Body of pancreas (tissue), 4 donors: ENCODE measurements at regions not wholly inside any gene's neighbourhood (a gene's known extent, or its start where the extent isn't known, plus 50 kb on each side); places are given as distances from the start of the nearest gene placed in this dataset.

Experiments used
- ATAC-seq: fragments of 150-250 bp; one replicate; pipeline ENCODE4 v1.9.1; 2016
- DNase-seq, 4 donors: peaks; one replicate each; pipeline ENCODE4 v3.0.0-alpha.2; 2019
- H3K27ac ChIP-seq, 4 donors: fragments of 200-600 bp; sonication (generic); 1 replicate in 3 of 4; 2 replicates in 1 of 4; pipeline versions ENCODE4 v1.5.1 to v1.6.1; 2016 to 2019; ENCODE audit warnings: mild to moderate bottlenecking in 1 of 4, mixed read lengths in 1 of 4, moderate library complexity in 1 of 4
- H3K27me3 ChIP-seq, 2 donors: fragments of 200-600 bp; sonication (generic); one replicate each; pipeline ENCODE4 v1.6.0; 2016; ENCODE audit warnings: mild to moderate bottlenecking in 1 of 2
- H3K36me3 ChIP-seq, 2 donors: fragments of 200-600 bp; sonication (generic); replicated peaks in 1 of 2; 2 replicates each; pipeline ENCODE4 v1.5.1; 2016; ENCODE audit warnings: low read depth in 2 of 2; ENCODE audit not compliant: insufficient read depth in 1 of 2
- H3K4me1 ChIP-seq: fragments of 200-600 bp; sonication (generic); one replicate; pipeline ENCODE4 v1.6.0; 2016
- H3K4me3 ChIP-seq, 2 donors: fragments of 200-600 bp; sonication (generic); 1 replicate in 1 of 2; 2 replicates in 1 of 2; pipeline ENCODE4 v1.5.1; 2016 to 2019
- H3K9me3 ChIP-seq, 3 donors: fragments of 200-600 bp; sonication (generic); 1 replicate in 2 of 3; 2 replicates in 1 of 3; pipeline ENCODE4 v1.5.1; 2016
- POLR2A ChIP-seq, 3 donors: fragments of 450-650 bp; IDR thresholded peaks; one replicate each; pipeline ENCODE4 v1.6.1; 2016; ENCODE audit warnings: antibody characterized with exemption in 3 of 3, mild to moderate bottlenecking in 2 of 3
- WGBS, 2 donors: methylation state at CpG; one replicate each; pipeline ENCODE4 v1.1.5; 2017; 5-methylcytosine and 5-hydroxymethylcytosine counted together
- intact Hi-C: fragments of 100-400 bp; cut with DNase I; formaldehyde crosslinking; loops from one replicate; pipeline ENCODE4 v1.15.1; 2023
- TF ChIP-seq, protein P1 (sequence below), 7 experiments: fragments of 450-650 bp in 4 of 7; fragments of 200-600 bp in 3 of 7; sonication (generic) in 3 of 7; IDR thresholded peaks; one replicate each; pipeline ENCODE4 v1.5.1; 2016 to 2019; ENCODE audit warnings: antibody characterized with exemption in 7 of 7

DNA sequence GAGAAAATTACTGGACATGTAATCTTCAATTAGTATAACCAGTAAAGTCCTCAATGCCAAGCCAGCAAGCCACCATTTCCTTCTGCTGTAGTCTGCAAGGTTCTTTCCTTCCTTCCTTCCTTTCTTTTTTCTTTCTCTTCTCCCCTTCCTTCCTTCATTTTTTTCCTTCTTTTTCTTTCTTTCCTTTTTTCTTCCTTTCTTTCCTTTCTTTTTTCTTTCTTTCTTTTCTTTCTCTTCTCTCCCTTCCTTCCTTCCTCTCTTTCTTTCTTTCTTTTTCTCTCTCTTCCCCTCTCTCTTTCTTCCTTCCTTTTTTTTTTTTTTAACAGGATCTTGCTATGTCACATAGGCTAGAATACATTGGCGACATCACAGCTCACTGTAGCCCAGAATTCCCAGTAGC, 369.8 kb downstream of the SEMA3D start:
- no peaks in the 10 kb centered on the region for H3K36me3 ChIP-seq
- no peak for ATAC-seq
- H3K27me3 ChIP-seq: no peaks in the 10 kb centered on the region
- WGBS, 2 donors: 61 to 87% methylated on average over 1 of the region's 1 CpG
- H3K9me3 ChIP-seq: no peaks in the 10 kb centered on the region
- H3K4me1 ChIP-seq: no peaks in the 10 kb centered on the region
- DNase-seq: no peak
- intact Hi-C loops: no loop called here
- H3K4me3 ChIP-seq: no peak overlapping the region
- TF ChIP-seq, protein P1, sequence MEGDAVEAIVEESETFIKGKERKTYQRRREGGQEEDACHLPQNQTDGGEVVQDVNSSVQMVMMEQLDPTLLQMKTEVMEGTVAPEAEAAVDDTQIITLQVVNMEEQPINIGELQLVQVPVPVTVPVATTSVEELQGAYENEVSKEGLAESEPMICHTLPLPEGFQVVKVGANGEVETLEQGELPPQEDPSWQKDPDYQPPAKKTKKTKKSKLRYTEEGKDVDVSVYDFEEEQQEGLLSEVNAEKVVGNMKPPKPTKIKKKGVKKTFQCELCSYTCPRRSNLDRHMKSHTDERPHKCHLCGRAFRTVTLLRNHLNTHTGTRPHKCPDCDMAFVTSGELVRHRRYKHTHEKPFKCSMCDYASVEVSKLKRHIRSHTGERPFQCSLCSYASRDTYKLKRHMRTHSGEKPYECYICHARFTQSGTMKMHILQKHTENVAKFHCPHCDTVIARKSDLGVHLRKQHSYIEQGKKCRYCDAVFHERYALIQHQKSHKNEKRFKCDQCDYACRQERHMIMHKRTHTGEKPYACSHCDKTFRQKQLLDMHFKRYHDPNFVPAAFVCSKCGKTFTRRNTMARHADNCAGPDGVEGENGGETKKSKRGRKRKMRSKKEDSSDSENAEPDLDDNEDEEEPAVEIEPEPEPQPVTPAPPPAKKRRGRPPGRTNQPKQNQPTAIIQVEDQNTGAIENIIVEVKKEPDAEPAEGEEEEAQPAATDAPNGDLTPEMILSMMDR (IDR thresholded peaks at IDR 0.05): no peak
- TF ChIP-seq POLR2A (IDR thresholded peaks at IDR 0.05): no peak
- H3K27ac ChIP-seq: no peak overlapping the region

DNA sequence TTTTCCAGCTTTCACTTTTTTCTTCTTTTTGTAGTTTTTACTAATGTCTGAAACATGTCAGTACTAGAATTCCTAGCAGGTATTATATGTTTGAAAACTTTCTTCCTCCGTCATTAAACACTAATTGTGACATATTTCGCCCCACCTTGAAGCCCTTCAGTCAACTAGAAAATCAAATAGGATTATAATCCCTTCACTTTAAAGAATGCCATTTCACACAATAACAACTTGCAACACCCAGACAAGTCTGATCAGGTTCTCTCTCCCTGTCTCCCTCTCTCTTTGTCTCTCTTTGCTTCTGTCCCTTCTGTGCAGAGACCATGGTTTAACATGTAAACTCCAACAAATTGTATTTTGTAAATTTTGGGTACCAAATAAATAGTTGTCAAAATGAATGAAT, 373.5 kb downstream of the SEMA3D start:
- intact Hi-C loops: no loop called here
- Histone ChIP-seq H3K9me3 (no peaks in the 10 kb centered on the region), H3K27me3 (no peaks in the 10 kb centered on the region), H3K4me1 (no peaks in the 10 kb centered on the region), H3K36me3 (no peaks in the 10 kb centered on the region), H3K4me3 (no peak overlapping the region), H3K27ac (no peak overlapping the region)
- ATAC-seq: no peak
- DNase-seq: no peak
- TF ChIP-seq POLR2A (IDR thresholded peaks at IDR 0.05): no peak
- TF ChIP-seq, protein P1 (IDR thresholded peaks at IDR 0.05): no peak
- 40 to 79% methylated on average over 2 of the region's 2 CpGs for WGBS, 2 donors

DNA sequence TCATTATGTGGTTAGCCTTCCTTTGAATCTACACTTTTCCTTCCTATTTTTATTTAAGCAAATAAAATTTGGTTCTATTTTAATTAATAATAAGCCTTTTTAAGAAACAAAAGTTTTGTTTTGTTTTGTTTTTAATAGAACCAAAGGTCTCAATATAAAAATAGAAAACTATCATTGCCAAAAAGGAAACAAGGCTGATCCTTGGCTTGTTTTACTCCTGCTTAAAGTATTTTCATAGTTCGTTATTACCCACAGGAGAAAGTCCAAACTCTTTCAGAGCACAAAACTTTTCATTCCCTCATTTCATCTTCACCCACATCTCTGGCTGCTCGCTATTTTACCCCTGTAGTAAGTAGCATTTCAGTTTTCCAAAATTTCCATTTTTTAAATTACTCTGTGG, 374.8 kb downstream of the SEMA3D start:
- intact Hi-C loops: no loop called here
- Histone ChIP-seq H3K36me3 (no peaks in the 10 kb centered on the region), H3K9me3 (no peaks in the 10 kb centered on the region), H3K27ac (no peak overlapping the region), H3K27me3 (no peaks in the 10 kb centered on the region), H3K4me1 (no peaks in the 10 kb centered on the region), H3K4me3 (no peak overlapping the region)
- ATAC-seq (no peak), DNase-seq (no peak)
- TF ChIP-seq POLR2A (IDR thresholded peaks at IDR 0.05): no peak
- TF ChIP-seq, protein P1 (IDR thresholded peaks at IDR 0.05): no peak
- 52 to 56% methylated on average over 2 of the region's 2 CpGs for WGBS, 2 donors

DNA sequence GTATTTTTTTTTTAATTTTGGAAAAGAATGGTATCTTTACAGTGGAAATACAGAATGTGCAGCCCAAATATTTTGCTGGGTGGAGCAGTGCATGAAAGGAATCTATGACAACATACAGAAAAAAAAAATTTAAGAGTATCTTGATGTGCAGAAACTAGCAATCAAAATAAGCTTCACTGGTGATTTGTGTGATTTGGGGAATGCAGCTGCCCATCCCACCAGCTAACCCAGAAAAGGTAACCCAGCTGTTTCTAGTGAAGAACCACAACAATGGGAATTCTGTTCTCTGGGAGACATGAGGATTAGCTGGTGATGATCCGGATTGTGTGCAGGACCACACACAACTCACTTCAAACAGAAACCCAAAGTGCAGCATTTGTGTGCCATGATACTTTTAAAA, 375.5 kb downstream of the SEMA3D start:
- no peaks in the 10 kb centered on the region for H3K9me3 ChIP-seq
- no peak for TF ChIP-seq POLR2A (IDR thresholded peaks at IDR 0.05)
- TF ChIP-seq, protein P1 (IDR thresholded peaks at IDR 0.05): no peak
- no peaks in the 10 kb centered on the region for H3K27me3 ChIP-seq
- intact Hi-C loops: no loop called here
- H3K4me3 ChIP-seq: no peak overlapping the region
- no peak for ATAC-seq
- no peaks in the 10 kb centered on the region for H3K36me3 ChIP-seq
- 40 to 43% methylated on average over 1 of the region's 1 CpG for WGBS, 2 donors
- H3K27ac ChIP-seq: no peak overlapping the region
- DNase-seq: no peak
- H3K4me1 ChIP-seq: no peaks in the 10 kb centered on the region

GRCh38 chr7:84809877-84810276, 377.0 kb downstream of the SEMA3D start:
- 28 to 31% methylated on average over 1 of the region's 1 CpG for WGBS, 2 donors
- Histone ChIP-seq H3K27me3 (no peaks in the 10 kb centered on the region), H3K4me1 (no peaks in the 10 kb centered on the region), H3K27ac (no peak overlapping the region), H3K9me3 (no peaks in the 10 kb centered on the region), H3K4me3 (no peak overlapping the region), H3K36me3 (no peaks in the 10 kb centered on the region)
- DNase-seq (no peak), ATAC-seq (no peak)
- no peak for TF ChIP-seq POLR2A (IDR thresholded peaks at IDR 0.05)
- TF ChIP-seq, protein P1 (IDR thresholded peaks at IDR 0.05): no peak
- intact Hi-C loops: no loop called here
